BLaER1 (cell line): ENCODE measurements at regions not wholly inside any gene's neighbourhood (a gene's known extent, or its start where the extent isn't known, plus 50 kb on each side); places are given as distances from the start of the nearest gene placed in this dataset.
"Not testable (repeated sequence)": the region's sequence is repeated elsewhere in the genome, so short reads cannot be mapped to it uniquely, and the experiment has no call there.

Experiments
- H3K27ac ChIP-seq: shearing (Covaris generic); formaldehyde crosslinking; 2 replicates; pipeline ENCODE4 v1.8.1; 2022
- H3K27me3 ChIP-seq: shearing (Covaris generic); formaldehyde crosslinking; 2 replicates; pipeline ENCODE4 v1.8.1; 2022
- H3K36me3 ChIP-seq: shearing (Covaris generic); formaldehyde crosslinking; 2 replicates; pipeline ENCODE4 v1.8.1; 2022
- H3K4me1 ChIP-seq: shearing (Covaris generic); formaldehyde crosslinking; 2 replicates; pipeline ENCODE4 v1.8.1; 2022
- H3K4me2 ChIP-seq: shearing (Covaris generic); formaldehyde crosslinking; 2 replicates; pipeline ENCODE4 v1.8.1; 2022
- H3K4me3 ChIP-seq: shearing (Covaris generic); formaldehyde crosslinking; 2 replicates; pipeline ENCODE4 v1.8.1; 2022
- H3K9ac ChIP-seq: shearing (Covaris generic); formaldehyde crosslinking; 2 replicates; pipeline ENCODE4 v1.8.1; 2022
- H3K9me3 ChIP-seq: shearing (Covaris generic); formaldehyde crosslinking; 2 replicates; pipeline ENCODE4 v1.8.1; 2022
- H4K20me1 ChIP-seq: shearing (Covaris generic); formaldehyde crosslinking; 2 replicates; pipeline ENCODE4 v1.8.1; 2022
- Cebpa-rat ChIP-seq: shearing (Covaris generic); IDR thresholded peaks from 2 replicates; pipeline ENCODE4 v1.8.1; 2022

DNA sequence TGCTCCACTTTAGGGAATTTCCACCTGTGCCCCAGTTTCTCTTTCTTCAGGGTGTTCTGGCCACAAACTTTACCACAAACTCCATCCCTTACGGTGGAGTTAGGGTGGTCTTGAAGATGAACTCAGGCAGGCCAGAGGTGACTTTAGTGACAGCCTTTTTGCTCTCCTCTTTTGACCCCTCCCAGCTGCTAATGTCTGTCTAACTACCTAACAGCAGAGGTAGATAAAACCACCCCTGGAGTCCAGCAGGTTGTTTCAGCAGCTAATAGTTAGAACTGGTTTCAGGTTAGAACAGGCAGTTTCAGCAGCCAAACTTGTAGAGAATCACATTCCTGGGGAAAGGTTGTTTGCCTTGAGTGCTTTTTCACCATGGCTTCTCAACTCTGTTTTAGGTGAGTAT is 971.3 kb upstream of the CDH18 start:
- Histone ChIP-seq H3K27ac (no peak overlapping the region), H3K4me3 (no peak overlapping the region), H3K9me3 (no peaks in the 10 kb centered on the region), H3K4me1 (no peaks in the 10 kb centered on the region), H3K36me3 (no peaks in the 10 kb centered on the region), H3K4me2 (no peak overlapping the region), H3K27me3 (no peaks in the 10 kb centered on the region), H3K9ac (no peak overlapping the region), H4K20me1 (no peaks in the 10 kb centered on the region)
- TF ChIP-seq Cebpa-rat: no peak

DNA sequence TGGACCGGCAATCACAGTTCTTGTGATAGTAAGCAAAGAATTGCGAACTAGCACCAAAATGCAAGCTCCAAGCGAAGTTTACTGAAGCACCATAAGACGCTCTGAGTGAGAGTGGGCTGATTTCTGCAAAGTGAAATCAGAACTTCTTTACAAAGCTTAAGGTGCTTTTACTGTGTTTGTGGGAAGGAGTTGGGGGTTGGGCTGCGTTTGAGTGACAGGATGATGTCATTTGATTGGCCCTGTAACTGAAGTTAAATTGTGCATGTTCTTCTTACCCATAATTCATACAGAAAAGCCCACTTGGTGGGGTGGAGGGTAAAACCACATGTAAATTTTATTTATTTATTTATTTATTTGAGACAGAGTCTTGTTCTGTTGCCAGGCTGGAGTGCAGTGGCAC is 970.6 kb upstream of the CDH18 start:
- Histone ChIP-seq H3K4me3 (no peak overlapping the region), H3K36me3 (no peaks in the 10 kb centered on the region), H3K9ac (no peak overlapping the region), H3K4me1 (no peaks in the 10 kb centered on the region), H3K27me3 (no peaks in the 10 kb centered on the region), H3K4me2 (no peak overlapping the region), H4K20me1 (no peaks in the 10 kb centered on the region), H3K9me3 (no peaks in the 10 kb centered on the region), H3K27ac (no peak overlapping the region)
- TF ChIP-seq Cebpa-rat: no peak

DNA sequence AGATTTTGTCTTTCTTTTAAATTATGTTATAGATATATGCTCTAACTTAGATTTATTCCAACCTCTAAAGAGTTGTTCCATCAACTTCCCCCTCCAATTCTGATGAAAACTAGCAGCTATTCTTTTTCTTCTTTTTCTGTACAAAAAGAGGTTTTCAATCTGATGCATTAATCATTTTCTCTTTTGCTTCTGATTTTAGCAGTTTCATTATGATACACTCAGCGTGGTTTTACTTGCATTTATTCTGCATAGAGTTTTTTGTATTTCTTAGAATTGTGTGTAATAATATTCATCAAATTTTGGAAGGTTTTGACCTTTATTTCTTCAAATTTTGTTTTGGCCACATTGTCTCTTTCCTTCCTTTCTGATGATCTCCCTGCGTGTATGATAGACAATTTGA is 968.1 kb upstream of the CDH18 start:
- no peaks in the 10 kb centered on the region for H4K20me1 ChIP-seq
- no peaks in the 10 kb centered on the region for H3K9me3 ChIP-seq
- H3K27ac ChIP-seq: no peak overlapping the region
- H3K9ac ChIP-seq: no peak overlapping the region
- no peaks in the 10 kb centered on the region for H3K36me3 ChIP-seq
- no peak overlapping the region for H3K4me3 ChIP-seq
- no peak overlapping the region for H3K4me2 ChIP-seq
- H3K4me1 ChIP-seq: no peaks in the 10 kb centered on the region
- TF ChIP-seq Cebpa-rat: no peak
- H3K27me3 ChIP-seq: no peaks in the 10 kb centered on the region

GRCh38 chr5:20949636-20950035 is 961.6 kb upstream of the CDH18 start:
- H3K27me3 ChIP-seq: no peaks in the 10 kb centered on the region
- H3K4me3 ChIP-seq: no peak overlapping the region
- no peak overlapping the region for H3K27ac ChIP-seq
- no peaks in the 10 kb centered on the region for H4K20me1 ChIP-seq
- no peak overlapping the region for H3K4me2 ChIP-seq
- no peaks in the 10 kb centered on the region for H3K36me3 ChIP-seq
- H3K9me3 ChIP-seq: no peaks in the 10 kb centered on the region
- no peak for TF ChIP-seq Cebpa-rat
- no peaks in the 10 kb centered on the region for H3K4me1 ChIP-seq
- no peak overlapping the region for H3K9ac ChIP-seq

- not testable (repeated sequence) for H3K27me3 ChIP-seq, H3K9ac ChIP-seq, H3K4me2 ChIP-seq, H4K20me1 ChIP-seq, H3K27ac ChIP-seq, H3K4me1 ChIP-seq, H3K9me3 ChIP-seq, H3K36me3 ChIP-seq, H3K4me3 ChIP-seq
These were observed 955.4 kb upstream of the CDH18 start for GRCh38 chr5:20943183-20943971.

DNA sequence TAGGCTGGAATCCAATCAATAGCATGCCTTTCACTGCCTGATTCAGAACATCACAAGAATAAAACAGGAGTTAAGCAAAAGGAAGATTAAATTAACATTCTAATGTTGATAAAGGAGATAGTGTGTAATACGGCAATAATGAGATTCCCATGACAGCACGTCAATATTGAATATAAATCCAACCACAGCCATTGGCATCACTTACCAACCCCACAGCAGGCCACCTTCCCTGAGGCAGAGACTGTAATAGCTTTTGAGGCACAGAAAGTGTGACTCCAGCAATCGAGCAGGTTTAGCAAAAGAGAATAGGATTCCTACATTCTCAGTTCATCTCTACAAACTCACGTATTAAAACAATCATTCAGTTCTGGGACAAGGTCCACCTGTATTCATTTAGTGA is 954.6 kb upstream of the CDH18 start:
- not testable (repeated sequence) for H3K9me3 ChIP-seq, H3K9ac ChIP-seq, H3K27me3 ChIP-seq, H3K27ac ChIP-seq, H3K4me1 ChIP-seq, H3K4me3 ChIP-seq, H3K4me2 ChIP-seq, H4K20me1 ChIP-seq, H3K36me3 ChIP-seq

DNA sequence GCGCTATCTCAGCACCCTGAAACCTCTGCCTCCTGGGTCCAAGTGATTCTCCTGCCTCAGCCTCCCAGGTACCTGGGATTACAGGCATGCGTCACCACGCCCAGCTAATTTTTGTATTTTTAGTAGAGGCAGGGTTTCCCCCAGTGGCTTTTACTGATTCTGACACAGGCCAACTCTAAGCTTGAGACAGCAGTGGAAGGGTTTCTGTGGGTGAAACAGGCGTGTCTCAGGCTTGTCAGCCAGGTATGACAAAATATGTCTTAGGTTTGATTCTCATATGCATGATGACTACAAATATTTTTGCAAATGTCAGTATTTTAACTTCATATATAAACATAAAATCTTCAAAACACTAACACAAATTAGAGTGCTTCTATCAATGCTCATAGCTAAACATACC is 952.8 kb upstream of the CDH18 start:
- H3K36me3 ChIP-seq, H3K27me3 ChIP-seq, H3K4me2 ChIP-seq, H4K20me1 ChIP-seq, H3K4me1 ChIP-seq, H3K9me3 ChIP-seq, H3K4me3 ChIP-seq, H3K27ac ChIP-seq, H3K9ac ChIP-seq: not testable (repeated sequence)

GRCh38 chr5:20890936-20891335 is 902.9 kb upstream of the CDH18 start:
- H3K4me1 ChIP-seq, H3K27ac ChIP-seq, H3K4me2 ChIP-seq, H3K9ac ChIP-seq, H3K4me3 ChIP-seq, H3K36me3 ChIP-seq, H4K20me1 ChIP-seq, H3K27me3 ChIP-seq, H3K9me3 ChIP-seq: not testable (repeated sequence)

GRCh38 chr5:20875726-20876125 is 887.7 kb upstream of the CDH18 start:
- not testable (repeated sequence) for H4K20me1 ChIP-seq, H3K27me3 ChIP-seq, H3K9me3 ChIP-seq, H3K9ac ChIP-seq, H3K27ac ChIP-seq, H3K4me2 ChIP-seq, H3K4me1 ChIP-seq, H3K36me3 ChIP-seq, H3K4me3 ChIP-seq

DNA sequence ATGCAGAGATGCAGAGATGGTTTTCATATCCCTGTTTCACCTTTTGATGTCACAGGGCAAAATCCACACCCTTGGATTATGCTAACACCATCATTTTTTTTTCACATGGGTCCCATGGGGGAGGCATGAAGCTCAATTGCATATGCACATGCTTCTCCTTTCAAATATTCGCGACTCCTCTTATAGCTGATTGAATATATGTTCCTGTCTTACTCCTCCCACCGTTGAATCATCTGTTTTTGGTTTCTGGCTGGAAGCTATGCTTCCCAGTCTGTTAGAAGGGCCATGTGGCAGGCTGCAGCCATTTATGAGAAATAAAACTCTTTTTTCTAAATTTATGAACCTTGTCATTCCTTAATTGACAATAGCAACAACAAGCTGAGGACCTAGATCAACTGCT is 877.9 kb upstream of the CDH18 start:
- H3K36me3 ChIP-seq, H3K27me3 ChIP-seq, H3K4me2 ChIP-seq, H3K4me1 ChIP-seq, H3K9ac ChIP-seq, H4K20me1 ChIP-seq, H3K27ac ChIP-seq, H3K4me3 ChIP-seq, H3K9me3 ChIP-seq: not testable (repeated sequence)

DNA sequence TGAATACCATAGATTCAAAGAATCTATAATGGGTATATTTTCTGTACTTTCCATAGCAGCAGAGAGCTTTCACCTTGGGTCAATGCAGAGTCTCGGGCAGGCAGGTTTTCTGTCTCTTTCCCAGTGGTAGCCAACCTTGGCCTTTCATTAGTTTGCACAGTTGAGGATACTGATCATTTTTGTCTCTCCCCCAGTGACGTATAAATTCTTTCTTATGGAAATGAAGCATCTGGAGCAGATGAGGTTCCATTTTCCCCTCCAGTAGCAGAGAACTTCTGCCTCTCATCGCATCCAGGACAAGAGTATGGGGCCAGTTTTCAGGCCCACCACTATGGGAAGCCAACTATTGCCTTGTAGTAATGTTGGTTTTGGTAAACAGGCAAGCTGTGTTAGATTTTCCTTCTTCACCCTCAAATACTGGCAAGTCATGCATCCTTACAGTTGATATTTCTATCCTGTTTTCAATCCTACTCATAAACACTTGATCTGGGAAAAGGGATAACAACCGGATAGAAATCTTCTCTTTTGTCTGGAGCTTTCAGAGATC is 845.2 kb upstream of the CDH18 start:
- H3K27ac ChIP-seq: no peak overlapping the region
- H3K4me1 ChIP-seq: no peaks in the 10 kb centered on the region

More for the DNA sequence above, 845.2 kb upstream of the CDH18 start:
- Histone ChIP-seq H3K4me3 (no peak overlapping the region), H3K27me3 (no peaks in the 10 kb centered on the region), H3K9ac (no peak overlapping the region), H4K20me1 (no peaks in the 10 kb centered on the region), H3K36me3 (no peaks in the 10 kb centered on the region), H3K4me2 (no peak overlapping the region), H3K9me3 (no peaks in the 10 kb centered on the region)
- TF ChIP-seq Cebpa-rat: no peak
